Midbrain (tissue), 1 donor: ENCODE measurements at regions not wholly inside any gene's neighbourhood (a gene's known extent, or its start where the extent isn't known, plus 50 kb on each side); places are given as distances from the start of the nearest gene placed in this dataset.

ENCODE experiments used
- DNase-seq: peaks from one replicate; lab custom pipeline; 2025; lab: John Stamatoyannopoulos, UW

DNA sequence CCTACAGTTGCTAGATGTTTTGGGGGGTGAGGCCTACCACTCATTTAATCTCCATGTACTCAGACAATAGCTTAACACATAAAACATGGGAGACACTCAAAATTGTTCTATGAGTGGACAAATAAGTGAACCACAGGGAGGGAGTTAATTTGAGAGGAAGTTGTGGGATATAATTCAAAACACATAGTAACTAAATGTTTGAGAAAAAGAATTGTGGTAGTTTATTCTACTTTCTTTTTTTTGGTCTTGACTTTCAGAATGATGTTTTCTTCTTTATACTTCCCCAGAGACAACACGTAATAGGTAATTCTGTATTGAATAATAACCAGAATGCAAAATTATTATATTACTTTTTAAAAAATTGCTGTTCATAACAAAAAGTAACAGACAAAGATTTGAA, 453.8 kb downstream of the RFPL4B start:
- DNase-seq, result no peak

DNA sequence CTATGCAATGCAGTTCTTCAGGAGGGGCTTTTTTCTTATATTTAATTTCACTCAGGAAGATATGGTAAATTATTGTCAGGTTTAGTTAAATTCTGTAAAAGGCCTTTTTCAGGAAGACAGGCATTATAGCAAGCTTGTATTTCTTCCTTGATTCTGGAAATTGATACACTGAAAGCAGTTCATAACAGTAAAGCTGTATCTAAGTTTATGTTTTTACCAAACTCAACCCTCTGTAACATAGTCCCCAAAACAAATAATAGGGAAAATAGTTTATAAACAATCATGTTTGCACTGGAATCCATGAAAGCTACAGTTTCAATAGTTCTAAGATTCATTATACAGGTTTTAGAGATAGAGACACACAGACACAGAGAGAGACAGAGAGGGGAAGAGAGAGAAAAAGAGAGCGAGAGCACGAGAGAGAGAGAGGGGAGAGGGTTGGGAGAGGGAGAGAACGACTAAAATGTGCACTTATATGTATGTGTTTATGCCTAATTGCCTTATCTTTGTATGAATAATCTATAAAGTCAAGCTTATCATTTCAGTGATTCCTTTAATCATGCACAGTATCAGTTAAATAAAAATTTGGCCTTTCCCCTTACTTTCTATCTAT, 454.4 kb downstream of the RFPL4B start:
- no peak for DNase-seq

DNA sequence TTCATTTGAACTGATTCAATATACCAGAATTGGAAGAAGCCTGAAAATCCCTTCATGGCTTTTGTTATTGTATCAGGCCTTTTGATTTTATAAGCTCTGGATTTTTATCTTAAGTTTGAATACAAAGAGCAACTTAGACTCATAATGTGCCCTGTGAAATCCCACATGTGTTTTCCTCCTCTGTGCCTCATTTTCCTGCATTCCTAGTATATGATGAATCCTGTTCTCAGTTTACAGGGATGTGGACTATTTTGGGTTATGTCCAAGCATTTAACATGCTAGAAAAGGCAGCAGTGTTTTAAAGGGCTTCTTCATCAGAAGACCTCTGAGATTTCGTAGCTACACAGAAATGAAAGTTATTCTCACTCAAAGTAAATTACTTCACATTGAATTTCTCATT, 455.0 kb downstream of the RFPL4B start:
- DNase-seq, result no peak

DNA sequence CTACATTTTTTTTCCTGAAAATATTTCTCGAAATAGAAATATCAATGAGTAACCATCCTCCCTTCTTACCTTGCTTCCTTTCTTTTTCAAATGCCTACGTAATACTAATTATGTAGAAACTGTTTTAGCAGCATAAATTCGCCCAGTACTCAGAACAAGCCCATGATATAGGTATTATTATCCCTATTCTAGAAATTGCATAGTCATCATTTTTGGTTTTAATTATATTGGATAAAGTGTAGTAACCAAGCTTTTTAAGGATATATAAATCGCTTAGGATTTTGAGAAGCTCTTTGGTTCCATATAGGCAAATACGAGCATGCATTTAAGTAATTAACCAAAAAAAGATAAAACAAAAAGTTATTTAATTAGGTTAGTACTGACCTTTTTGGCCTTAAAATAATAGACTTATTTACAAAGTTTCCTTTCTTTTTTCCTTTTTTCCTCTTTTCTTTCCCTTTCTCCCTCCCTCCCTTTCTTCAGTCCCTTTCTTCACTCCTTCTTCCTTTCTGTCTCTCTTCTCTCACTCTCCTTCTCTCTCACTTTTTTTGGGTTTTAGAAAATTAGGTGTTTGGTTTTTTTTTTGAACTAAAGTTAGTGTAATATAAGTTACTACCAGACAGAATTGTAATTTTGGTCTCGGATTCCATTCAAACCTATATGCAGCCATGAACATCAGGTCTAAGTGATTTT, 457.7 kb downstream of the RFPL4B start:
- no peak for DNase-seq

DNA sequence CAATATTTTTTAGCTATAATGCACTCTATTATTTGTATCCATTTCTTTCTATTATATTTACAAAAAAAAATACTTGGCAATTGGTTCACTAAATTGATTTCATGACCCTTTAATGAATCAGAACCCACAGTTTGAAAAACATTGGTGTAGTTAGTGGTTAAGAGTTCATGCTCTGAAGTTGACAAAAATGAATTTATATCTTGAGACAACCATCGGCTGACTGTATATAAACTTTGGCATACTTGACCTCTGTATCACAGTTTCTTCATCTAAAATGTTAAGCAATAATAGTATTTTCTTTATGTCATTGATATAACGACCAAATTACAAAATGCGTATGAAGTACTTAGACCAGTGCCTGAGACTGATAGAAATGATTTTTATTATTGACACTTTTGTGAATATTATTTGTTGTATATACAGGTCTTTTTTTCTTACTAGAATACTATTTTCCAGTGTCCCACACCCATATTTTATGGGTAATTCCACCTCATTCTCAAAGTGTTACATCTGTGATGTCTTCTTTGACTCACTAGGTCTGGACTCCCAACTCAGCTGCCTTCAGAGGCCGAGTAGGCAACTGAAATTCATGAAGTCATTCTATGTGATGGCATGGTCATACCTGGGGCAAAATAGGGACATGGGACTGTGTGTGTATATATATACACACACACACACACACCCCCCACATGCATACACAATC, 459.2 kb downstream of the RFPL4B start:
- no peak for DNase-seq

DNA sequence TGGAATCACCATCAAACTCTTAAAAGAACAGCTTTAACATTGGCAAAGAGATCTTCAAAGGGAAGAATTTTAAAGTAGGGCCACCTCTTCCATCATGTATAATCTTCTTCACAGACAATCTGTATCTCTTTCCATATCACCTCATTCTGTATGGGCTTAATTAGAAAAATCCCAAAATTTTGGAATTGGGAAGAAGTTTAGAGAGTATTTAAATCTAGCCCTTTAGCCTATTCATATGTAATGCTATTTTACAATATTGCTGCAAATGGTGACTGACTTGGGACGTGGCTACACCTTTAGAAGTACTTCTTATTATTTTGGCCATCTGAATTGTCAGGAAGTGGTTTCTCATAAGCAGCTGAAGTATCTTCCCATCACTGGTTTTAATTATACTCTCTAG, 474.3 kb downstream of the RFPL4B start:
- no peak for DNase-seq

DNA sequence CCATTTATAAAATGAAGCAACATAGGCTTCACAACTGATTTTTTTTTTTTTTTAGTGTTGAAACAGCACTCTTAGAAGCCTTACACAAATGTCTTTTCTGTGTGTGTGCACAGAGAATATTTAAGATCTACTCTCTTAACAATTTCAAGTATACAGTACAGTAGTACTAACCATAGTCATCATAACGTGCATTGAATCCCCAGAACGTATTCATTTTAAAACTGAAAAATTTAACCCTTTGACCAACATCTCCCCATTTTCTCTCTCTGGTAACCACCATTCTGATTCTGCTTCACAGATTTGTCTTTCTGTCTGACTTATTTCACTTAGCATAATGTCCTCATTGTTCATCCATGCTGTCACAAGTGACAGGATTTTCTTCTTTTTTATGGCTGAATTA, 475.6 kb downstream of the RFPL4B start:
- DNase-seq, result no peak

DNA sequence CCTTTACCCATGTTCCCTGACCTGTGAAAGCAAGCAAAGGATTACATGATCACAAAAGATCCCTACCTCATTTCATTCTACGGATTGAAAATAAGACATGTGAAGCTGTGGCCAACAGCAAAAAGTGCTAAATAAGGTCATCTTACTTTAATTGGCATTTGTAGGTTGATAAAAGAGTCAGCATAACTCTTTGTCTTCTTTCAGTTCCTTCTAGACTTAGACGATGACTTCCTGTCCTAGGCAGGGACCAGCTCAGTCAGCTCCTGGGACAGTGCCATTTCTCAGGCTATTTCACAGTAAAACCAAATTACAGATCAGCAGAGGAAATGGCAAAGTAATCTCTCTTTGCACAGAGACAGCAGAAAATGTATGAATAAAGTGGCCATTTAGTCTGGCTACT, 480.7 kb downstream of the RFPL4B start:
- DNase-seq, result peak; percentile 46

DNA sequence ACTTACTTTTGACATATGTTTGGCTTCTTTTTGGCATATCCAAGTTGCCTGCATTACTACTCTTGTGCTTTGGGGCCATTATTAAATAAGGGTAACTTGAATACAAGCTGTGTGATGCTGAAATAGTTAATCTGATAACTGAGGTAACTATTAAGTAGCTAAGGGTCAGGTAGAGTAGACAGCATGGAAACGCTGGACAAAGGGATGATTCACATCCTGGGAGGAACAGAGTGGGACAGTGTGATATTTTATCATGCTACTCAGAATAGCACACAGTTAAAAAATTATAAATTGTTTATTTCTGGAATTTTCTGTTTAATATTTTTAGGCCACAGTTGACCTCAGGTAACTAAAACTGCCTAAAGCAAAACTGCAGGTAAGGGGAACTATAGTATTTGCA, 483.9 kb downstream of the RFPL4B start:
- no peak for DNase-seq

DNA sequence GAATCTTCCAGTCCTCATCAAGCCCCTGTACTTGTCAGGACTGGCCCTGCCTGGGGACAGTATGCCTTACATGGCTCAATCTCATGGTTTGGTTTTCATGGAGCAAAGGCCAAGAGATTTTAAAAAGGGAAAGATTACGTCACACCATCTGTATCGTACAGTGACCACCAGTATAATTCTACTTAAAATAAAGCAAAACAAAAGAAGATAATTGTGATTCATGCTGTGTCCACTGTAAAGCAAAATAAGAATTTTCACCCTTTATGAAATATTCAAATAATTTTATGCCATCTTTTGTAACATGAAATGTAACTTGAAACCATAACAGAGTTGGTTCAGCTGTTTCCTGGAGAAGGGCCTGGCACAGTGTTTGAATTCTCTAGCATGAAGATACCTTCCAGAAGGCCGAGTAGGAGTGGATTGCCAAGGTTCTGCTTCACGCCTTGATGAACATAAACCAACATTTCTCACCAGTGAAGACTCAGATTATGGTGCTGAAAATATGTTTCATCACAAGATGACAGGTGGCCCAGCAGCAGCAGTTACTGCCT, 486.5 kb downstream of the RFPL4B start:
- DNase-seq, result no peak

DNA sequence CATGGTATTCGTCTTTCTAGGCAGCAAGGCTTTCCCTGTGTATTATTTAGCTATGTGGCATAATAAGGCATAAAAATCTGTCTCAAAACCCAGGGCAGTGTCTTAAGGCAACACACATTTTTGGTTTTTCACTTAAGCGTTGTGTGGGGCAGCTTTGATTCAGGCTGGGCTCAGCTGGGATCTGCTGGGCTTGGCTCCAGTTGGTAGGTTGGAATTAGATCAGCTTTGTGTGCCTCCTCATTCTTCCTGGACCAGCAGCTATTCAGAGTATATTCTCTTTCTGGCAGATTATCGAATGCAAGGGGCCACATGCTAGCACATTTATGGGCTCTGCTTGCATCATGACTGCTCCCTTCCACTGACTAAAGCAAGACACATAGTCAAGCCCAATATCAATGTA, 487.9 kb downstream of the RFPL4B start:
- DNase-seq, result no peak

DNA sequence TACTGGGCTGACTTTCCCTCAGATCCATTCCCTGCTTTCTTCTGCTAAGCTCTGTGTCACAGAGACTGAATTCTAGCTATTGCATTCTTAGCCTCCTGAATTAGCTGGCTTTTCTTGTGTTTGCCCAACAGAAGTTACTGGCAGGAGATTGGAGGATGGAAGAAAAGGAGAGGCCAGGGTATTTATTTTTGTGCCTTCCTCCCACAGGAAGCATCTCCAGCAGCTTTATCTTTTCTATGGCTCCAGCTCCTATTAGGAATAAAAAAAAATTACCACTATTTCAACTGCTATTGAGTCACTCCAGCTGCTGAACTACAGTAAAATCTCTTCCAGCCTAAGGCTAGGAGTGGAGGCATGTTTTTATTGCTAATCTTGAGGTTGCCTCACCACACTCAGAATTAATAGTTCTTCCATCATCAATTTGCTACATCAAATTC, 492.4 kb downstream of the RFPL4B start:
- DNase-seq, result no peak

DNA sequence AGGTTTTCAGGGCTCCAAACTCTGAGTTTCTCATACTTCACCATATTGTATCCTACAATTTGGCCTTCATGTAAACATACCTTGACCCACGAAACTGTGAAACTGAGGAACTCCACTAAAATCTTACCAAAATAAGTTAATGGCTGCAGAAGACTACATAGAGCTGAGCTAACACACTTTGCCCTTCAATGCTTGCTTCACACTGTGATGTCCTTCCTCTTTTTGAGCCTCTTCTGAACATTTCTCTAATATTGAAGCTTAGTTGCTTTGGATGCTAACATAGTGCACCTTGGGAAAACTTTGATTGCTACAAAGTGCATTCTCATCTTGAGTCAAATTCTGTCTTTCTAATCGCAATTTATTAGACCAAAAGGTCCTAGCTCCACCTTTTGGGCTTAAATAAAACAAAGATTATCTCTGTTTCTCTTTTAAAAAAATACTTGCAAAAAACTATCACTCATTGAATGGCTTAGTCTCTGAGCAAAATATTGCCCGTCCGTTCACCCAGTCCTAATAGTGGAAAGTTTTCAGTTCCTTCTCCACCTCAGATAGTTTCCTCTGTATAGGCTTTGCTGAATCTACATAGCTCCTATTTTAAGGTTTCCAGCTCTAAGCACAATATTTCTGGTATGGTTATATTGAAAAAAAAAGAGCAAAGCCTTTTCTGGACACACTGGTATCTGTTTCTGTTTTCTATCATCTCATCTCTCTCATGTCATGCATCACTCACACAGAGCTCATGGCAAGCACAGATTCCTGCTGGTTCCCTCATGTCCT, 494.6 kb downstream of the RFPL4B start:
- DNase-seq, result no peak

DNA sequence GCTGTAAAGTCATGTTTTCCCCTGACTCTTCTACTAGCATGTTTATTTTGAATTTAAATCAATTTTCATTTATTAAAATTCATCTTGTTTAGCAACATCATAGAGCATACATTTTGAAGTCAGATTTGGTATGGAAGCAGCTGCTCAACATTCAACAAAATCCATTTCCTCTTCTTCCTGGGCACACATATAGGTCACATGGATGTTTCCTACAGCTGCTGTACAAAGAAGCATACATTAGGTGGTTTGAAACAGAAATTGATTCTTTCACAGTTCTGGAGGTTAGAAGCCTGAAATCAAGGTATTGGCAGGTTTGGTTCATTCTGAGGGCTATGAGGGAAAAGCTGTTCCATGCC, 495.2 kb downstream of the RFPL4B start:
- no peak for DNase-seq

DNA sequence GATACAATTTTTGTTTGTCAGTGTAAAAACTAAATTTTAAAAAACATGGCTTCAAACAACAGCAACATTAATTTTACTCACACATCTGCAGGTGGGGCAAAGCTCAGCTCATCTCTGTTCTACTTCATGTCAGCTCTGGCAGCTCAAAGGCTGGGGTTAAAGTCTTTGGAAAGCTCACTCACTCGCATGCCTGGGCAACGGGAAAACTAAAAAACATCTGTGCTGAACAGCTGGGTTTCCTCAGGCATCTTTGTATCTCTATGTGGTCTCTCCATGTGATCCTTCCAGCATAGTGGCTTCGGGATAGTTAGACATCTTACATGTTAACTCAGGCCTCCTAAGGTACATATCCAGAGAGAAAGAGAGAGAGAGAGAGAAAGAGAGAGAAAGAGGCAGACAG, 499.6 kb downstream of the RFPL4B start:
- DNase-seq, result no peak

DNA sequence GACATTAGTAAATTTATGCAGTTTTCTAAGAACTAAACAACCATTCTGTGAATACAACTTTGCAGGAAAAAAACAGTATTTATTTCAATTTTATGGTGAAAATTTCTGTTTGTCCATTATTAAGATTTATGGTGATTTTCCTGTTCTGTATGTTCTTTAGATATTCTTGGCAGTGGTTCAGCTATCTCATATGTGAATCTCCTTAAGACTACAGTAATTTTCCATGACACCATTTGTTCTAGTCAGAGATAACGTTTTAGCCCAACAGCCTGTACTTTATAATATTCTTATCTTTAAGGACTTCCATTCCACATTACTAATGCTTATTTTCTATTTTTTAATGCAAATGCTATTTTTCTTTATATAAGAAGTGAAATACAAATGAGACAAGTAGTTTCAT, 504.0 kb downstream of the RFPL4B start:
- DNase-seq, result no peak

DNA sequence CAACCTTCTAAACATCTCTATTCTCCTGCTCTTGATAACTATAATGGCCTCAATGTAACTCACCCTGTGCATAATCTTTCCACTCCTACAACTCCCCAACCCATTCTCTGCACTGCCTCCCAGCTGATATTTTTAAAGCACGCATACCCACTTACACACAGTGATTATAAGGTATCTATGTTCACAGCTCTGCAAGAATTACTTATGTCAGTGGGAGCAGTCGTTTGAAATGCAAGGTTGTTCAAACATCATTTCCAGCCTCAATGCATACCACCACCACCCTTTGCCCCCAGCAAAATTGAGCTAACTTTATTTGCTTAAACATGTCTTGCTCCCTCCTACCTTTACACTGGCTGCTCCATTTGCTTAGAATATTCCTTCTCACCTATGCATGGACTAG, 506.0 kb downstream of the RFPL4B start:
- no peak for DNase-seq

DNA sequence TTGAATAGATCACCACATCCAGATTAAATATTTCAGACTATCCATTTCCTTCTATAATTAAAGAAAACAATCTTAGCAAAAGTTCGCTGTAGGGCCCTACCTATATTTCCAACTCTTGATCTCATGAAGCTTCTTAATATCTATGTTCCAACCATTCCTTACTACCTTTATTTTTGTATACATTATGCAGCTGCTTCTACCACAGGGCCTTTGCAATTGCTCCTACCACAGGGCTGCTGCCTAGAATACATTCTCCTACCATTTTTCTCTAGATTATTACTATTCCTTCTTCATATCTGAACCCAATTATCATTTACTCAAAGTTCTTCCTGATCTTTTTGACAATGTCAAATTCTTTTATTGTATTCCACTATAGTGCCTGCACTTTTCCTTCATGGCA, 516.6 kb downstream of the RFPL4B start:
- no peak for DNase-seq

DNA sequence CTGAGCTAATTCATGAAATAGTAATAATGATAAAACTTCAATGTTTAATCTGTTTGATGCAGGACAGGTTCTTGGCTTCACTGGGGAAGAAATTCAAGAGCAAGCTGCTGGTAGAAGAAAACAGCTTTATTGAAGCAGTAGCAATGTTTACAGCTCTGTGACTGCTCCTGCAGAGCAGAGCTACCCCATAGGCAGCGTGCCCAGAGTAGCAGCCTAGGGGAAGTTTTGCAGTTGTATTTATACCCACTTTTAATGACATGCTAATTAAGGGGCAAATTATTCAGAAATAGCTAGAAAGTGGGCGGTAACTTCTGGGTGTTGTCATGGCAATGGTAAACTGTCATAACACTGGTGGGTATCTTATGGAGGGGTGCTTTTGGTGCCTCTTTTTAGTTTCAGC, 518.0 kb downstream of the RFPL4B start:
- DNase-seq, result no peak

DNA sequence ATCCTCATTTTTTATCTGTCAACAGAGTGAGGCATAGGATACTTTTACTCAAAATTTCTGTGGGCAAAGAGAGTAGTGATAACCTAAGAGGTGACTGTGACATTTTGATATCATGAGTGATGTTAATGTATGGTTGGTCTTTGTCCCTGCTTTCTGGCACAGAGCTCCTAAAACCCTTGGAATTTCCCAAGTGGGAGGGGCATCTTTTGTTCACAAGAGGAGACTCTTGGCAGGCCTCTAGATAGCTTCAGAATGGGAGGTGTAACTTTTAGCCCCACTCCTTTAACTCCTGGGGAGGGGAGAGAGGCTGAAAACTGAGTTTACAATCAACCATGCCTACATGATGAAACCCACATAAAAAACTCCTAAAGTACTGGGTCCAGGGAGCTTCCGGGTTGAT, 527.8 kb downstream of the RFPL4B start:
- no peak for DNase-seq

DNA sequence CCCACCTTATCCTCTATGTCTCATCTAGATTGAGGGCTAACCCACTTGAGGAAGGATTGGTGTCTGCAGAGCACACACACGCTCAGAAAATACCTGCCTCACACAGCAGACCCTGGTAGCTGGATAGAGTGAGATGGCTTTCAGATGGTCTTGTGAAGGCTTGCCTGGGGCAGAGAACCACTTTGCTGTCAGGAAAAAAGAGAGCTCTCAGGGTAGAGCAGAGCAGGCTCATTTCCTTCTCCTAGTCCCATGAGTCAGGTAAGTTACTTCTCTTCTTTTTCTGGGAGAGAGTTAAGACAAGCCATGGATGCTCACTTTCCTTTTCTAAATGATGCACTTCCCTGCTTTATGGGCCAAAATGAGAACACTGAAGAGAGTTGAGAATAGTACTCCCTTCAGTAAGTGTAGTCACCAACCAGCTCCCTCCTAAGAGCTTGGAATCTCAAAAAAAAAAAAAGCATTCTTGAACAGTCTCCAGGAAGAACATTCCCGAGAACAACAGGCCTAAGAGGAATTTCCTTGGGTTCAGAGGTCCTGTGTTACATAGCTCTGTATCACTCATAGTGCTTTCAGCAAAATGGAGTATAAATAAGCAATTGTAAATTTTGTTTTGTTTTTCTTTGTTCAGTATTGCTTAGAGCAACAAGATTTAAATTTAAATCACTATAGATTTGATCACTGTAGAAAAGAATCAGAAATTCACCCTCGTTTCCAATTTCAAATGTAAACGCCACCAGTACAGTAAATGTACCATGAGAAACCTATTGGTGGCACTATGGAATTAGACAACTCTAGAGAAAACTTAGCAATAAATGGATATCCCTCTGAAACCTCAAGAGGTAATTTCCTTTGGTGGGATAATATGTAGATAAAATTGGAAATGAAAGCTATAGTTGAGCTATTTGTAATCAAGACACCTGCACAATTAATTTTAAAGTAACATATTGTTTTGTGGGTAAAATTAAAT, 530.3 kb downstream of the RFPL4B start:
- no peak for DNase-seq
